Endothelial cell of umbilical vein (primary cell): ENCODE measurements at regions not wholly inside any gene's neighbourhood (a gene's known extent, or its start where the extent isn't known, plus 50 kb on each side); places are given as distances from the start of the nearest gene placed in this dataset.

Source experiments
- BruUV-seq: library from RNA; stranded (reverse); fragments of 400-500 nt; replicated peaks from 2 replicates; lab custom pipeline; 2021; lab: Mats Ljungman, UMichigan
- CTCF ChIA-PET: fragments of 300-600, 350-600 bp; sonication (Branson Sonifier 250); formaldehyde crosslinking; loops from one replicate; lab custom pipeline; 2021; ENCODE audit warnings: antibody characterized with exemption, inconsistent platforms; lab: Charles Lee
- POLR2A ChIA-PET: fragments of 300-600, 350-600 bp; sonication (Branson Sonifier 250); formaldehyde crosslinking; loops from one replicate; lab custom pipeline; 2021; ENCODE audit warnings: antibody characterized with exemption, inconsistent platforms; lab: Charles Lee
- DNase-seq: peaks from one replicate; pipeline ENCODE4 v3.0.0-alpha.2; 2011; ENCODE audit warnings: low read depth, low spot score
- FAIRE-seq: peaks from 2 replicates; lab custom pipeline; 2011; peaks lifted over from hg19 to GRCh38; lab: Jason Lieb, UNC
- H2AFZ ChIP-seq: 2 replicates; pipeline ENCODE4 v1.6.0; 2012; ENCODE audit warnings: low read depth, low read length, control low read depth, inconsistent platforms
- H3K27ac ChIP-seq: 2 replicates; pipeline ENCODE4 v1.5.1; 2011; ENCODE audit warnings: low read depth, mild to moderate bottlenecking, control low read depth, low read length, moderate library complexity; ENCODE audit not compliant: insufficient read depth
- H3K27me3 ChIP-seq, 2 experiments: 2 replicates each; pipeline versions ENCODE4 v1.6.0 to v1.6.1; 2011; ENCODE audit warnings: low read length in 2 of 2, mixed read lengths in 1 of 2; ENCODE audit not compliant: control insufficient read depth in 2 of 2, insufficient read depth in 2 of 2
- H3K36me3 ChIP-seq, 2 experiments: 2 replicates in 1 of 2; 3 replicates in 1 of 2; pipeline ENCODE4 v1.5.1; 2011; ENCODE audit warnings: low read length in 2 of 2, mild to moderate bottlenecking in 1 of 2, moderate library complexity in 1 of 2; ENCODE audit not compliant: control insufficient read depth in 2 of 2, insufficient read depth in 2 of 2; ENCODE audit errors: extremely low read depth in 1 of 2
- H3K4me1 ChIP-seq: 3 replicates; pipeline ENCODE4 v1.5.1; 2011; ENCODE audit warnings: mild to moderate bottlenecking, low read length; ENCODE audit not compliant: control insufficient read depth, insufficient read depth; ENCODE audit errors: extremely low read depth
- H3K4me2 ChIP-seq: 2 replicates; pipeline ENCODE4 v1.6.1; 2011; ENCODE audit warnings: low read length, control low read depth, mixed read lengths; ENCODE audit not compliant: insufficient read depth
- H3K4me3 ChIP-seq, 3 experiments: fragments of 200-600 bp in 1 of 3; sonication (generic), shearing (Covaris generic) in 1 of 3; replicated peaks in 1 of 3; 2 replicates each; pipeline ENCODE4 v1.5.1; 2011 to 2016; ENCODE audit warnings: control low read depth in 3 of 3, low read length in 3 of 3, mild to moderate bottlenecking in 2 of 3, inconsistent platforms in 1 of 3, low read depth in 1 of 3, moderate library complexity in 1 of 3; ENCODE audit not compliant: insufficient read depth in 1 of 3
- H3K79me2 ChIP-seq: 2 replicates; pipeline ENCODE4 v1.6.0; 2012; ENCODE audit warnings: low read length, inconsistent platforms; ENCODE audit not compliant: control insufficient read depth, insufficient read depth
- H3K9ac ChIP-seq: replicated peaks from 2 replicates; pipeline ENCODE3; 2011; ENCODE audit warnings: low read length, control low read depth; ENCODE audit not compliant: insufficient read depth; ENCODE audit errors: extremely low read depth
- H3K9me1 ChIP-seq: replicated peaks from 3 replicates; pipeline ENCODE4 v1.6.0; 2011; ENCODE audit warnings: mild to moderate bottlenecking, low read length; ENCODE audit not compliant: control insufficient read depth, insufficient read depth; ENCODE audit errors: extremely low read depth
- H3K9me3 ChIP-seq: replicated peaks from 2 replicates; pipeline ENCODE4 v1.5.1; 2012; ENCODE audit warnings: low read length, inconsistent platforms; ENCODE audit not compliant: control insufficient read depth, insufficient read depth
- H4K20me1 ChIP-seq: replicated peaks from 2 replicates; pipeline ENCODE3; 2011; ENCODE audit warnings: mild to moderate bottlenecking, low read length; ENCODE audit not compliant: control insufficient read depth, insufficient read depth; ENCODE audit errors: extremely low read depth
- CTCF ChIP-seq, 2 donors: IDR thresholded peaks; 1 replicate in 1 of 2; 2 replicates in 1 of 2; pipeline ENCODE4 v1.5.1; 2011; ENCODE audit warnings: low read length in 2 of 2, mild to moderate bottlenecking in 2 of 2, moderate library complexity in 2 of 2, control low read depth in 1 of 2, inconsistent platforms in 1 of 2, low read depth in 1 of 2; ENCODE audit not compliant: insufficient read depth in 1 of 2; ENCODE audit errors: extremely low read depth in 1 of 2
- EZH2 ChIP-seq: IDR thresholded peaks from 2 replicates; pipeline ENCODE4 v1.6.1; 2012; ENCODE audit warnings: borderline replicate concordance, low read depth, mild to moderate bottlenecking, moderate library complexity, low read length, inconsistent platforms; ENCODE audit not compliant: severe bottlenecking
- FOS ChIP-seq: IDR thresholded peaks from 2 replicates; pipeline ENCODE4 v1.6.1; 2011; ENCODE audit warnings: mild to moderate bottlenecking, low read length, moderate library complexity, borderline replicate concordance; ENCODE audit not compliant: insufficient read depth
- GATA2 ChIP-seq: IDR thresholded peaks from 2 replicates; pipeline ENCODE4 v1.7.0; 2011; ENCODE audit warnings: low read depth, mild to moderate bottlenecking, moderate library complexity, mixed read lengths, low read length; ENCODE audit not compliant: insufficient read length, insufficient read depth
- JUN ChIP-seq: IDR thresholded peaks from 2 replicates; pipeline ENCODE4 v1.6.1; 2011; ENCODE audit warnings: borderline replicate concordance, low read depth; ENCODE audit not compliant: insufficient read length, insufficient read depth
- MAX ChIP-seq: IDR thresholded peaks from 2 replicates; pipeline ENCODE4 v1.6.1; 2011; ENCODE audit not compliant: insufficient read depth, insufficient read length
- MYC ChIP-seq: IDR thresholded peaks from one replicate; pipeline ENCODE4 v1.6.1; 2011; ENCODE audit warnings: mild to moderate bottlenecking, low read depth, low read length
- POLR2A ChIP-seq: IDR thresholded peaks from 2 replicates; pipeline ENCODE4 v1.6.1; 2012; ENCODE audit warnings: low read depth, mild to moderate bottlenecking, control low read depth, low read length
- POLR2AphosphoS5 ChIP-seq: IDR thresholded peaks from 2 replicates; pipeline ENCODE4 v1.6.1; 2012; ENCODE audit warnings: low read depth, mild to moderate bottlenecking, control low read depth, low read length, moderate library complexity; ENCODE audit not compliant: insufficient read depth
- dilution Hi-C: fragments of 300-500 bp; cut with MboI; formaldehyde crosslinking; loops from one replicate; pipeline ENCODE4 v1.15.0; 2019; ENCODE audit warnings: low sequenced_read_pairs; ENCODE audit not compliant: extremely low pct_ligation_motif_present
- intact Hi-C: fragments of 100-400 bp; cut with micrococcal nuclease; formaldehyde crosslinking; loops from one replicate; pipeline ENCODE4 v1.10.0; 2022

- FAIRE-seq, result no peak
- POLR2A ChIA-PET, result no interaction called here
- intact Hi-C loops, result no loop called here
- Histone ChIP-seq H3K79me2 (no peaks in the 10 kb centered on the region), H3K9me1 (no peaks in the 10 kb centered on the region), H3K4me3 (no peak overlapping the region), H3K9ac (no peak overlapping the region), H3K27me3 (no peaks in the 10 kb centered on the region), H4K20me1 (no peaks in the 10 kb centered on the region), H3K9me3 (no peaks in the 10 kb centered on the region), H2AFZ (no peak overlapping the region), H3K4me1 (peaks cover 9% of the 10 kb centered on the region), H3K4me2 (no peak overlapping the region), H3K36me3 (no peaks in the 10 kb centered on the region), H3K27ac (no peak overlapping the region)
- BruUV-seq, result no TSS peak
- no peak for DNase-seq
- CTCF ChIA-PET, result interaction anchor here (1.3 kb wide), 1 partner anchor 488 kb away, joined by 4 read pairs; no protein-coding TSS in a partner anchor
- dilution Hi-C loops, result no loop called here
- no peak for TF ChIP-seq JUN
- TF ChIP-seq MYC, result no peak
- no peak for TF ChIP-seq FOS
- TF ChIP-seq CTCF (IDR thresholded peaks at IDR 0.05; ENCODE audit: extremely low read depth in 1 of 2, insufficient read depth in 1 of 2, low read depth in 1 of 2, low read length in 2 of 2), result no peak
- no peak for TF ChIP-seq EZH2
- TF ChIP-seq POLR2A, result no peak
- TF ChIP-seq GATA2, result no peak
- no peak for TF ChIP-seq POLR2AphosphoS5
- TF ChIP-seq MAX, result no peak
These were observed 60.3 kb upstream of the CREB1 start for GRCh38 chr2:207469451-207469850.
